Mesenchymal stem cell (in vitro differentiated cells and primary cell): ENCODE measurements at regions not wholly inside any gene's neighbourhood (a gene's known extent, or its start where the extent isn't known, plus 50 kb on each side); places are given as distances from the start of the nearest gene placed in this dataset.

Experiments
- DNase-seq: peaks from one replicate; pipeline ENCODE4 v3.0.0-alpha.2; 2013
- H2AFZ ChIP-seq: one replicate; pipeline ENCODE4 v1.6.1; 2013; ENCODE audit warnings: low read depth, mild to moderate bottlenecking, control low read depth, inconsistent platforms, low read length, moderate library complexity
- H2AK5ac ChIP-seq: 2 replicates; pipeline ENCODE4 v1.6.1; 2013; ENCODE audit warnings: low read length, moderate library complexity, mild to moderate bottlenecking, inconsistent platforms; ENCODE audit not compliant: severe bottlenecking
- H2BK120ac ChIP-seq: one replicate; pipeline ENCODE4 v1.6.1; 2013; ENCODE audit warnings: low read depth, mild to moderate bottlenecking, inconsistent platforms, low read length, moderate library complexity
- H2BK12ac ChIP-seq, 2 experiments: one replicate each; pipeline ENCODE4 v1.6.1; 2013; ENCODE audit warnings: inconsistent platforms in 2 of 2, low read length in 2 of 2, mild to moderate bottlenecking in 2 of 2, moderate library complexity in 2 of 2, control low read depth in 1 of 2
- H2BK15ac ChIP-seq: one replicate; pipeline ENCODE4 v1.6.1; 2013; ENCODE audit warnings: mild to moderate bottlenecking, low read depth, inconsistent platforms; ENCODE audit not compliant: poor library complexity, severe bottlenecking
- H2BK5ac ChIP-seq: 2 replicates; pipeline ENCODE4 v1.6.1; 2013; ENCODE audit warnings: low read depth, mild to moderate bottlenecking, low read length, control low read depth, inconsistent platforms; ENCODE audit not compliant: poor library complexity, severe bottlenecking
- H3K14ac ChIP-seq, 2 experiments: one replicate each; pipeline ENCODE4 v1.6.1; 2013; ENCODE audit warnings: inconsistent platforms in 2 of 2, low read length in 2 of 2, control low read depth in 1 of 2, mild to moderate bottlenecking in 1 of 2, moderate library complexity in 1 of 2
- H3K18ac ChIP-seq, 2 experiments: one replicate each; pipeline ENCODE4 v1.6.1; 2013; ENCODE audit warnings: inconsistent platforms in 2 of 2, low read length in 2 of 2, control low read depth in 1 of 2, low read depth in 1 of 2, mild to moderate bottlenecking in 1 of 2
- H3K23ac ChIP-seq, 2 experiments: one replicate each; pipeline ENCODE4 v1.6.1; 2013; ENCODE audit warnings: inconsistent platforms in 2 of 2, low read length in 2 of 2, mild to moderate bottlenecking in 2 of 2, moderate library complexity in 2 of 2, control low read depth in 1 of 2
- H3K27ac ChIP-seq: 2 replicates; pipeline ENCODE4 v1.5.1; 2013; ENCODE audit warnings: mild to moderate bottlenecking, moderate library complexity, low read length, control low read depth, inconsistent platforms; ENCODE audit not compliant: poor library complexity, severe bottlenecking
- H3K27me3 ChIP-seq, 2 experiments: 2 replicates each; pipeline versions ENCODE4 v1.6.1 to v1.7.0; 2013; ENCODE audit warnings: low read length in 2 of 2, mild to moderate bottlenecking in 2 of 2, moderate library complexity in 2 of 2, control low read depth in 1 of 2, inconsistent platforms in 1 of 2; ENCODE audit not compliant: control insufficient read depth in 1 of 2, insufficient read depth in 1 of 2
- H3K36me3 ChIP-seq, 2 experiments: 2 replicates each; pipeline versions ENCODE4 v1.6.1 to v1.7.0; 2013; ENCODE audit warnings: low read length in 2 of 2, control low read depth in 1 of 2, inconsistent platforms in 1 of 2, low read depth in 1 of 2, mild to moderate bottlenecking in 1 of 2; ENCODE audit not compliant: insufficient read depth in 2 of 2, control insufficient read depth in 1 of 2
- H3K4ac ChIP-seq, 2 experiments: one replicate each; pipeline ENCODE4 v1.6.1; 2013; ENCODE audit warnings: inconsistent platforms in 2 of 2, low read length in 2 of 2, mild to moderate bottlenecking in 2 of 2, moderate library complexity in 2 of 2, control low read depth in 1 of 2, low read depth in 1 of 2
- H3K4me1 ChIP-seq: 2 replicates; pipeline ENCODE4 v1.6.1; 2013; ENCODE audit warnings: low read depth, low read length, control low read depth; ENCODE audit not compliant: control insufficient read depth, insufficient read depth
- H3K4me2 ChIP-seq: 2 replicates; pipeline ENCODE4 v1.6.1; 2013; ENCODE audit warnings: low read length, mild to moderate bottlenecking, inconsistent platforms; ENCODE audit not compliant: poor library complexity, severe bottlenecking
- H3K4me3 ChIP-seq, 2 experiments: 2 replicates each; pipeline versions ENCODE4 v1.5.1 to v1.7.0; 2013; ENCODE audit warnings: low read length in 2 of 2, mild to moderate bottlenecking in 2 of 2, control low read depth in 1 of 2, low read depth in 1 of 2; ENCODE audit not compliant: insufficient read depth in 1 of 2
- H3K79me1 ChIP-seq: replicated peaks from 2 replicates; pipeline ENCODE4 v1.6.1; 2013; ENCODE audit warnings: mild to moderate bottlenecking, control low read depth, low read length, inconsistent platforms; ENCODE audit not compliant: poor library complexity, severe bottlenecking
- H3K9ac ChIP-seq: 2 replicates; pipeline ENCODE4 v1.7.0; 2013; ENCODE audit warnings: mild to moderate bottlenecking, low read length, moderate library complexity
- H3K9me3 ChIP-seq: 2 replicates; pipeline ENCODE4 v1.7.0; 2013; ENCODE audit warnings: mild to moderate bottlenecking, low read length; ENCODE audit not compliant: control insufficient read depth
- H4K8ac ChIP-seq: one replicate; pipeline ENCODE4 v1.6.1; 2013; ENCODE audit warnings: inconsistent platforms, mild to moderate bottlenecking, low read length, moderate library complexity
- H4K91ac ChIP-seq: one replicate; pipeline ENCODE4 v1.6.1; 2013; ENCODE audit warnings: mild to moderate bottlenecking, low read length, inconsistent platforms
- WGBS: methylation state at CpG from one replicate; pipeline ENCODE4 v1.1.7; 2013; ENCODE audit warnings: mixed read lengths; 5-methylcytosine and 5-hydroxymethylcytosine counted together

DNA sequence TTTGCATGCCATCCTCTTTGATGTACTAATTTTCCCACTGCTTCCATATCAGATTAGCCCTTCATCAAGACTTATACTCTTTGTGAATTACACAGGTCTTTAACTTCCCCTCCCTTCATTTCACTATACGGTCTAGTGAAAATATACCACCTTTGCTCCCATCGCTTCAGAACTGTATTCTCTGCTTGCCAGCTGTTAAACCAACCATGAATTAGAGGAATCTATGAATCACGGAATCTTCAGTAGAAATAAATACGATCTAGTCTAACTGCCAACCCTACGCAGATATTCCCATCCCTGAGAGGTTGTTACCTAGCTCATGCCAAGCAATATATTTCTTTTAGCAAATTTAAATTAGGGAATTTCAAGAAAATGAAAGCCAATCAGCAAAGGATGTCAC lies 177.8 kb upstream of the MPPED2 start:
- Histone ChIP-seq H3K23ac (no peak overlapping the region), H4K8ac (no peak overlapping the region), H3K27me3 (no peaks in the 10 kb centered on the region), H2BK15ac (no peak overlapping the region), H3K27ac (no peak overlapping the region), H3K4me2 (no peak overlapping the region), H3K9ac (no peak overlapping the region), H3K9me3 (peaks cover 17% of the 10 kb centered on the region), H3K18ac (no peak overlapping the region), H2AK5ac (no peak overlapping the region), H2BK5ac (no peak overlapping the region), H2BK120ac (no peak overlapping the region), H4K91ac (no peak overlapping the region), H3K14ac (no peak overlapping the region), H3K4me3 (no peak overlapping the region), H3K36me3 (no peaks in the 10 kb centered on the region), H3K4me1 (no peaks in the 10 kb centered on the region), H3K4ac (no peak overlapping the region), H3K79me1 (no peaks in the 10 kb centered on the region), H2AFZ (no peak overlapping the region), H2BK12ac (no peak overlapping the region)
- 92% methylated on average over 3 of the region's 5 CpGs for WGBS
- DNase-seq = no peak

DNA sequence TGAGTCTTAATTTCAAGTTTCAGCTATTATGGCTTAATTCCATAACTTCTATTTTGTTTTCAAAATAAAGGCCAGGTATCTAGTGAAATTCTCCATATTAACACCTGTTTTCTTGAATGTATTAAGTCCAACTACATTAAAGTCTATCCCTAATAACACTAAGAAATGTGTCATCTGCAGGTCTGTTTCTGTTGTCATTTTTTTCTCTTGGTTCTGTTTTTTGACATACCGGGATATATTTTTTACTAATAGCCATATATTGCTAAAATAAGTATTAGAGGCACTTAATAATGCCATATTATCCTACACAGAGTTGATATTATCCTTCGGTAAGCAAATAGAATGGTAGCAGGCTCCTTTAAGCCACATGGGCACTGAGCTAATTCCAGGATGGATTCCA lies 176.0 kb upstream of the MPPED2 start:
- no peaks in the 10 kb centered on the region for H3K27me3 ChIP-seq
- no peaks in the 10 kb centered on the region for H3K79me1 ChIP-seq
- no peak overlapping the region for H4K8ac ChIP-seq
- WGBS = 100% methylated on average over 1 of the region's 2 CpGs
- no peak overlapping the region for H2AFZ ChIP-seq
- no peak overlapping the region for H3K9ac ChIP-seq
- no peak overlapping the region for H2BK5ac ChIP-seq
- no peak overlapping the region for H3K4me3 ChIP-seq
- no peak overlapping the region for H2BK12ac ChIP-seq
- DNase-seq = no peak
- H3K14ac ChIP-seq = no peak overlapping the region
- no peak overlapping the region for H3K18ac ChIP-seq
- no peak overlapping the region for H4K91ac ChIP-seq
- H2AK5ac ChIP-seq = no peak overlapping the region
- H3K36me3 ChIP-seq = no peaks in the 10 kb centered on the region
- H2BK15ac ChIP-seq = no peak overlapping the region
- H3K4me2 ChIP-seq = no peak overlapping the region
- peaks cover 17% of the 10 kb centered on the region for H3K9me3 ChIP-seq
- H3K4me1 ChIP-seq = no peaks in the 10 kb centered on the region
- H3K23ac ChIP-seq = no peak overlapping the region
- H3K27ac ChIP-seq = no peak overlapping the region
- no peak overlapping the region for H2BK120ac ChIP-seq
- H3K4ac ChIP-seq = no peak overlapping the region

DNA sequence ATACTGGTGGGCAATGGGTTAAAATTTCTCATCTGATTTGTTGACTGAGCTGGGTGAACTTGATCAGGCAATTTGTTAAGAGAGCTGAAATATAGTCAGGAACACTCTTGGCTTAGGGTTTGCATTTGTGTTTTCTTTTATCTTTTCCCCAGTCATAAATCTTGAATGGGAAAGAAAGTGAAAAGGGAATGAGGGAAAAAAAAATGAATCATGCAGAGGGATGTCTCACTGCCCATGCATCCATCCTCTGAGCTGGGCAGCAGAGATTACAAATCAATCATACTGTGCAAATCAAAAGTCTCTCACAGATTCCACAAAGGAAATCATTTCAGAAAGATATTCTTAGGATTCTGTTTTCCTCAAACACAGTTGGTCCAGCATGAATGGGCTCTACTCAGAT lies 174.2 kb upstream of the MPPED2 start:
- H4K91ac ChIP-seq = no peak overlapping the region
- no peak for DNase-seq
- no peak overlapping the region for H3K23ac ChIP-seq
- H3K18ac ChIP-seq = no peak overlapping the region
- H2AFZ ChIP-seq = no peak overlapping the region
- no peak overlapping the region for H2BK5ac ChIP-seq
- no peak overlapping the region for H4K8ac ChIP-seq
- no peak overlapping the region for H3K14ac ChIP-seq
- H3K4ac ChIP-seq = no peak overlapping the region
- H2BK120ac ChIP-seq = no peak overlapping the region
- no peaks in the 10 kb centered on the region for H3K4me1 ChIP-seq
- no peak overlapping the region for H2BK15ac ChIP-seq
- no peaks in the 10 kb centered on the region for H3K27me3 ChIP-seq
- H3K4me3 ChIP-seq = no peak overlapping the region
- no peaks in the 10 kb centered on the region for H3K36me3 ChIP-seq
- peaks cover 17% of the 10 kb centered on the region for H3K9me3 ChIP-seq
- H2AK5ac ChIP-seq = no peak overlapping the region
- no peak overlapping the region for H3K27ac ChIP-seq
- H3K9ac ChIP-seq = no peak overlapping the region
- H3K79me1 ChIP-seq = no peaks in the 10 kb centered on the region
- H2BK12ac ChIP-seq = no peak overlapping the region
- H3K4me2 ChIP-seq = no peak overlapping the region

DNA sequence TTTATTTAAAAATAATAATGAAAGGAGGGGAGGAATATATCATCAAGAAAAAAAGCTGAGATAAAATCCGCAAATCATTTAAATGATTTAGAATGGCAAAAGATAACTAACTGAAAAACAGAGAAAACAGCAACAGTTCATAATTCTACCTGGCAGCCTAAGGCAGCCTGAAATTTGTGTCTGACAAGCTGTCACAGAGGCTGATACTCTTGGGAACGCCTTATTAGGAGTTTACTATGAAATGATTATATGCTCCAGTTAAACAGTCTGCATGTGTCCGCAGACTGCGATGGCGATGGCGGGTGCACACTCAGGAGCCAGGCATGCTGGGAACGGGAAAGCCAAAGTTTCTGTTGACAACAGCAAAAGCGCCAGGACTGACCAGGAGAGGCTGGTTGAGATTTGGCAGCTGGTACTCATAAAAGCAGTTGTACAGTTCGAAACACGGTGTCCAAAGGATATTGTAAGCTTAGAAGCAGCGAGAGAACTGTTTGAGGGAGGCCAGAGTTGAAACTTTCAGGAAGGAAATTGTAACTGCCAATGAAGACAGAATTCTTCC lies 172.9 kb upstream of the MPPED2 start:
- Histone ChIP-seq H4K8ac (no peak overlapping the region), H3K27me3 (no peaks in the 10 kb centered on the region), H2BK5ac (no peak overlapping the region), H2AK5ac (no peak overlapping the region), H4K91ac (no peak overlapping the region), H2BK12ac (no peak overlapping the region), H2BK15ac (no peak overlapping the region), H3K27ac (no peak overlapping the region), H3K4ac (no peak overlapping the region), H3K14ac (no peak overlapping the region), H3K79me1 (no peaks in the 10 kb centered on the region), H3K9ac (no peak overlapping the region), H3K4me3 (no peak overlapping the region), H2BK120ac (no peak overlapping the region), H3K4me2 (no peak overlapping the region), H3K36me3 (no peaks in the 10 kb centered on the region), H3K4me1 (no peaks in the 10 kb centered on the region), H3K23ac (no peak overlapping the region), H2AFZ (no peak overlapping the region), H3K9me3 (peaks cover 17% of the 10 kb centered on the region), H3K18ac (no peak overlapping the region)
- 73% methylated on average over 10 of the region's 11 CpGs for WGBS
- DNase-seq = no peak
